ENCODE measurements at regions not wholly inside any gene's neighbourhood (a gene's known extent, or its start where the extent isn't known, plus 50 kb on each side); places are given as distances from the start of the nearest gene placed in this dataset.
"Not testable (repeated sequence)": the region's sequence is repeated elsewhere in the genome, so short reads cannot be mapped to it uniquely, and the experiment has no call there.

DNA sequence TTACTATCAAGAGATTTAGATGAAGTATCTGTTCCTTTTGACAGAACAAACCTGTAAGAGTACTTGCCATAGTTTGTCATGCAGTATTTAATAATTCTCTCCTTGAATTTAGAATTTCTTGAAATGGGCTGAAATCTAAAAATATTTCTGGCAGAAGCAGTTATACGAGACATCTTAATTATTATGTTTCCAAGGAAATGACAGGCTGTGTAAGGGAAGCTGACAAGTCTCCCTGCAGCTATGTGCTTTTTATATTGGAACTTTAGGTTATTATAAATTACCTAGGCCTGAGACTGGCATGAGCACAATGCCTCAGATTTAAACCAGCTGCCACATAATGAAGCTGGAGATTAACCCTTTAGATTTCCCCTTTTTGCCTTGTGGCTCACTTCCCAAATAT lies 365.0 kb upstream of the EPHA6 start:
- no peak for DNase-seq (ENCODE audit: low read depth, low spot score)
- in situ Hi-C loops (cut with HindIII; ENCODE audit: low pct_unique_long_range_greater_than_20kb, low sequenced_read_pairs): no loop called here

DNA sequence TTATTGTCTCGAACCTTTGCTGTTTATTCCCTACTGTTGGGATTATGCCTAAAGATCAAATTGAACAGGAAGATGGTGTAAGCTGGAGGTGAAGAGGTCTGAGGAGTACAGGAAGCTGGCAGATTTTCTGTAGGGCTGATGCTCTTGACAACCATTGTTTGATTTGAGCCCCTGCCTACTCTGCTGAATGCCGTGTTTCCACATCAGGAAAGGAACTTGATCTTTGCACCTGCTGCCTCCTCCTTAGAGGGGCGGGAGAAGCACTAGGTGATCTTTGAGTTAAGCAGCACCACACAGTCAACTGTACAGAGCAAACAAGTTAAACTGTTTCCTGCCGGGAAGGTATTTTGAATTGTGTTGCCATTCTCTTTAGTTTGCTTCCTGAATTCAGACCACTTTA lies 364.6 kb upstream of the EPHA6 start:
- in situ Hi-C loops (cut with HindIII; ENCODE audit: low pct_unique_long_range_greater_than_20kb, low sequenced_read_pairs): no loop called here
- no peak for DNase-seq (ENCODE audit: low read depth, low spot score)

DNA sequence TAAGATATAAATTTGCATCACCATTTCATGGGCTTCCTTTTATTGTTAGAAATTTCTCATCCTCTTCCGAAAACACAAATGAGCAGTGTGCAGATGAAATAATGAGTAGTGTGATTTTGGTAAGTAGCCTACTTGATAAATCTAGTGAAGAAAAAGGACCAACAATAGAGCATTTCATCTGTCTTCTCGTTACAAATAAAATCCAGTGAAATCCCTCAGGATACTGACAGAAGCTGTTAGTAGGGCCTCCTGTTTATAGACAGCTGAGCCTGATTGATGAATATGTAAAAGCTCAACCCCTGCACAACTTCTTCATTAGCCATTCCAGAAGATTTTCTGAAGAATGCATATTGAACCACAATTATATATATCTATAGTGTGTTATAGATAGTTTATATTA lies 363.7 kb upstream of the EPHA6 start:
- DNase-seq (ENCODE audit: low read depth, low spot score): no peak
- in situ Hi-C loops (cut with HindIII; ENCODE audit: low pct_unique_long_range_greater_than_20kb, low sequenced_read_pairs): no loop called here

DNA sequence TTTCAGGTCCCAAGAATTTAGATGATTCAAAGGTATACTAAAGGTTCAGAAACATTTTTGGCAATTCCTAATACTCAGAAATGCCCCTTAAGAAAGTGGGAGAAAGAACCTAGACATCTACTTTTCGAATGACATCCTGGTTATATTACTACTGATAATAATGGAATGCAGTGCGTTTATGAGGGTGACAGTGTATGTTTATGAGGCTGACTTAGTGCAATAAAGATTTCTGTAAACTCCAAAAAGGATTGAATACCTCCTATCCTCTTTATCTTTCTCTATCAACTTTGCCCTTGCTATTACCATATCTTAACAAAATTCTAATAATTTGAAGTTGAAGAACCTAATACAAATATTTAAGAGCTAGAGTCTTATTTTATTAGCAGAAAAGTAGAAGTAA lies 348.9 kb upstream of the EPHA6 start:
- in situ Hi-C loops (cut with HindIII; ENCODE audit: low pct_unique_long_range_greater_than_20kb, low sequenced_read_pairs): no loop called here
- no peak for DNase-seq (ENCODE audit: low read depth, low spot score)

DNA sequence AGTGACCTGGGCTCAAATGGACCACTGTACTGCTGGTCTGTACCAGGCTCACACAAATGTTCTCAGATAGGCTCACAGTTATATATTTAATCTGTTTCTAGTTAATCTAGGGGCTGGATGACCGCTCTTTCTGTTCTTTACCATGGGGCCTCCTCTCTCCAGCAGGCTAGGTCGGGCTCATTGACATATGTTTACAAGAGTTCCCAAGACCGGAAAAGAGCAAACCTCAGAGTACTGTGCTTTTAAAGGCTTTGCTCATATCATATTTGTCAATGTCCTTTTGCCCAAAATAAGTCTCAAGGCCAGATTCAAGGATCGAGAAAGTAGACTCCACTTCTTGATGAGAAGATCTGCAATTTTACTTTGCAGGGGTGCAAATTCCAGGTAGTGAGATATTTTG lies 348.0 kb upstream of the EPHA6 start:
- no peak for DNase-seq (ENCODE audit: low read depth, low spot score)

DNA sequence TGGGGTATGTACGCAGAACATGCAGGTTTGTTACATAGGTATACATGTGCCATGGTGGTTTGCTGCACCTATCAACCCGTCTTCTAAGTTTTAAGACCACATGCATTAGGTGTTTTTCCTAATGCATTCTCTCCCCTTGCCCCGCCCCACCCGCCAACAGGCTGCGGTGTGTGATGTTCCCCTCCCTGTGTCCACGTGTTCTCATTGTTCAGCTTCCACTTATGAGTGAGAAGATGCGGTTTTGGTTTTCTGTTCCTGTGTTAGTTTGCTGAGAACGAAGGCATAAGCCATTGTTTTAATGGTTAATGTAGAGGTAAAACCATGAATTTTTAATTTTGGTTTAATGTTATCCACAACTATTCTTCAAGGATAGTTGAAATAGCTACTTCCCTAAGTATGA lies 346.8 kb upstream of the EPHA6 start:
- no peak for DNase-seq (ENCODE audit: low read depth, low spot score)
- in situ Hi-C loops (cut with HindIII; ENCODE audit: low pct_unique_long_range_greater_than_20kb, low sequenced_read_pairs): no loop called here

More for the DNA sequence above, 348.0 kb upstream of the EPHA6 start:
- in situ Hi-C loops (cut with HindIII; ENCODE audit: low pct_unique_long_range_greater_than_20kb, low sequenced_read_pairs): no loop called here

DNA sequence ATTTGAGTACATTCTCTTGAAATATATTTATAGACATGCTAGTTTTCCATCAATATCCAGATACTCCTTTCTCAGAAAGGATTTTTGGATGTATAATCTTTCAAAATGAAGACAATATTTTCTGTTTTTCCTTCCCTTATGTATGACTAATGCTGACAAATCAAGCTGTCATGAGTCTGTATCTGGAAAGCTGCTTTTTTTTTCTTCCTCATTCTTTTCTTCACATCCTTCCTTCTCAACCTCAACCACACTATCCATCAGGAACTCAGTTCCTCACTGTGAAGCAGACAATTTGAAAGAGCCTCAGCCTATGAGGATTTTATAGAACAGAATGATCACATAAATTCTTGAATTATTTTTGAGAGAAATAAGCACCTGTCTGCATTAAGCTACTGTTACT lies 335.9 kb upstream of the EPHA6 start:
- in situ Hi-C loops (cut with HindIII; ENCODE audit: low pct_unique_long_range_greater_than_20kb, low sequenced_read_pairs): no loop called here
- DNase-seq (ENCODE audit: low read depth, low spot score): no peak

DNA sequence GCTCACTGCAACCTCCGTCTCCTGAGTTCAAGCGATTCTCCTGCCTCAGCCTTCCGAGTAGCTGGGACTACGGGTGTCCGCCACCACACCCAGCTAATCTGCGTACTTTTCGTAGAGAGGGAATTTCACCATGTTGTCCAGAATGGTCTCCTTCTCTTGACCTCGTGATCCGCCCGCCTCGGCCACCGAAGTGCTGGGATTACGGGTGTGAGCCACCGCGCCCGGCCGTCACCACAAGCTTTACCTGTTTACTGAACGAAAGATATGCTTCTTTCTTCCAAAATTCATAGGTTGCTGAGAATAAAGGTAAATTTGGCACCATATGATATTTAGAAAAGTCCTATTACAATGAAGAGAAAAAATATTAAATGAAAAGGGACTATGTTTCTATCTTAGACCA lies 333.5 kb upstream of the EPHA6 start:
- in situ Hi-C loops (cut with HindIII; ENCODE audit: low pct_unique_long_range_greater_than_20kb, low sequenced_read_pairs): no loop called here

GRCh38 chr3:96483191-96483590 lies 331.2 kb upstream of the EPHA6 start:
- in situ Hi-C loops (cut with HindIII; ENCODE audit: low pct_unique_long_range_greater_than_20kb, low sequenced_read_pairs); DNase-seq (ENCODE audit: low read depth, low spot score): not testable (repeated sequence)

More for the DNA sequence above, 333.5 kb upstream of the EPHA6 start:
- DNase-seq (ENCODE audit: low read depth, low spot score): no peak

GRCh38 chr3:96483781-96484180 lies 330.6 kb upstream of the EPHA6 start:
- DNase-seq (ENCODE audit: low read depth, low spot score): no peak
- in situ Hi-C loops (cut with HindIII; ENCODE audit: low pct_unique_long_range_greater_than_20kb, low sequenced_read_pairs): no loop called here

- in situ Hi-C loops (cut with HindIII; ENCODE audit: low pct_unique_long_range_greater_than_20kb, low sequenced_read_pairs): no loop called here
- DNase-seq (ENCODE audit: low read depth, low spot score): no peak
Observed at GRCh38 chr3:96488708-96489107, 325.7 kb upstream of the EPHA6 start.

- DNase-seq (ENCODE audit: low read depth, low spot score): no peak
- in situ Hi-C loops (cut with HindIII; ENCODE audit: low pct_unique_long_range_greater_than_20kb, low sequenced_read_pairs): no loop called here
Observed at GRCh38 chr3:96491023-96491422, 323.4 kb upstream of the EPHA6 start.

DNA sequence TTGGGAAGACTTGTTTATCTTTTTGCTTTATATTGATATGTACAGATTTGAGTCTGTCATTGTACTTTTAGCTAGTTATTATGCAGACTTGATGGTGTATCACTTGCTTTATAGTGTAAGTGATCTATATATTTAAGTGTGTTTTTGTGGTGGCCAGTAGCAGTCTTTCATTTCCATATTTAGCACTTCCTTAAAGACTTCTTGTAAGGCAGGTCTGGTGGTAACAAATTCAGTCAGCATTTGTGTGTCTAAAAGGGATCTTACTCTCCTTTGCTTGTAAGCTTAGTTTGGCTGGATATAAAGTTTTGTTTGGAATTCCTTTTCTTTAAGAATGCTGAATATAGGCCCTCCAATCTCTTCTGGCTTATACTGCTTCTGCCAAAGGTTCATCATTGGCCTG lies 322.5 kb upstream of the EPHA6 start:
- in situ Hi-C loops (cut with HindIII; ENCODE audit: low pct_unique_long_range_greater_than_20kb, low sequenced_read_pairs): no loop called here

GRCh38 chr3:96510334-96510733 lies 304.1 kb upstream of the EPHA6 start:
- in situ Hi-C loops (cut with HindIII; ENCODE audit: low pct_unique_long_range_greater_than_20kb, low sequenced_read_pairs): no loop called here
- no peak for DNase-seq (ENCODE audit: low read depth, low spot score)

More for the DNA sequence above, 322.5 kb upstream of the EPHA6 start:
- no peak for DNase-seq (ENCODE audit: low read depth, low spot score)

GRCh38 chr3:96537165-96537564 lies 277.2 kb upstream of the EPHA6 start:
- in situ Hi-C loops (cut with HindIII; ENCODE audit: low pct_unique_long_range_greater_than_20kb, low sequenced_read_pairs): no loop called here
- DNase-seq (ENCODE audit: low read depth, low spot score): no peak

DNA sequence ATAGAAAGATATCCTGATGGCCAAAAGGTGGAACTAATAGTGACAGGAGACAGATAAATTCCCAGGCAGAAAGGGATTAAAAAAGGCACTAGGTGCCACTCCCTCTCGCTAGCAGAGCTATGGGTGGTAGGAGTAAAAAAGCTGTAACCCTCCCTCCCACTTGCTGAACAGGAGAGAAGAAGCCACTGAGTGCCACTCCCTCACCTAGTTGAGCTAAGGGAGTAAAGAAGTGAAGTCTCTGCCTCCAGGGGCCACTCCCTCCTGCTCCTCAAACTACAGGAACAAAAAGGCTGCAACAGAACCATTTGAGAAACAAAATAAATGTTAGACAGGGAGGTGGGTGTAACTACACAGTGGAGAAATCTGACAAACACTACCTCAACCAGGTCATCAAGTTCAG lies 276.2 kb upstream of the EPHA6 start:
- in situ Hi-C loops (cut with HindIII; ENCODE audit: low pct_unique_long_range_greater_than_20kb, low sequenced_read_pairs): no loop called here
- DNase-seq (ENCODE audit: low read depth, low spot score): no peak

- in situ Hi-C loops (cut with HindIII; ENCODE audit: low pct_unique_long_range_greater_than_20kb, low sequenced_read_pairs): no loop called here
- DNase-seq (ENCODE audit: low read depth, low spot score): no peak
Observed at GRCh38 chr3:96548073-96548472, 266.3 kb upstream of the EPHA6 start.

DNA sequence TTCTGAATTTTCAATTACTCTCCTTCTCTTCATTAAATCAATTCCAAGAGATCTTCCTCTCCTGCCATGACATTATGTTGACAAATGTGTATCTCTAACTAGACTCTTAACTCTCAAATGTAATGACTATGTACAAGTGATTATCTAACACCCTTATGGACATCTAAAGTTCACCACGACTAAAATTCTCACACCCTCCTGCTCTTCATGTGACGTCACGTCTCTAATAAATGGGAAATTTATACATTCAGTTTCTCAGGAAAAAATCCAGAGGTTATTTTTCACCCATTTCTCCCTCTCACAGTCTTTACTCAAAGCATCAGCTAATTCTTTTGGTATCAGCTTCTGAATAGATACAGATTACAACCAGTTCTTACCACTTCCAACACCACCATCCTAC lies 237.5 kb upstream of the EPHA6 start:
- no peak for DNase-seq (ENCODE audit: low read depth, low spot score)
- in situ Hi-C loops (cut with HindIII; ENCODE audit: low pct_unique_long_range_greater_than_20kb, low sequenced_read_pairs): no loop called here

DNA sequence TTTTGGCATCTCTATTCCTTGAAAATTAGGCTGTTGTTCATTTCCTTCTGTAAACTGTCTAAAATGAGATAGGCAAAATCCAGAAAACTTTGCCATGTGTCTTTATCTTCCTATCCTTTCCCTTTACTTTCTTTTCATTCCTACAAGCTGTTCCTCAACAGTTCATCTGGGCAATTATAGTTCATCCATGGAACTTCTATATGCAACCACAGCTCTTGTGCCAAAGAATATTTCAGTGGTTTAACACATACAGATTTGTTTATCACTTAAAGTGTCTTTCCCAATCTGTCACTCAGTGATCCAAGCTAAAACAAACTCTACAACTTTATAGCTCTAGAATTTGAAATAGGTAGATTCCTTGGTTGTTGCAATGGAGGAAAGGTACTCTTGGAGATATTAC lies 230.3 kb upstream of the EPHA6 start:
- in situ Hi-C loops (cut with HindIII; ENCODE audit: low pct_unique_long_range_greater_than_20kb, low sequenced_read_pairs): no loop called here
- no peak for DNase-seq (ENCODE audit: low read depth, low spot score)

- in situ Hi-C loops (cut with HindIII; ENCODE audit: low pct_unique_long_range_greater_than_20kb, low sequenced_read_pairs); DNase-seq (ENCODE audit: low read depth, low spot score): not testable (repeated sequence)
Observed at GRCh38 chr3:96606865-96607264, 207.5 kb upstream of the EPHA6 start.
